SK-N-SH (cell line): ENCODE measurements at regions not wholly inside any gene's neighbourhood (a gene's known extent, or its start where the extent isn't known, plus 50 kb on each side); places are given as distances from the start of the nearest gene placed in this dataset.

Source experiments
- CTCF ChIP-seq: fragments of 200-600 bp; sonication (generic); IDR thresholded peaks from 2 replicates; pipeline ENCODE4 v1.6.1; 2017; ENCODE audit warnings: antibody characterized with exemption, mild to moderate bottlenecking, moderate library complexity
- ELF1 ChIP-seq: IDR thresholded peaks from 2 replicates; pipeline ENCODE4 v1.4.0; 2012
- EZH2phosphoT487 ChIP-seq: fragments of 200-600 bp; sonication (generic); IDR thresholded peaks from 2 replicates; pipeline ENCODE4 v1.6.1; 2017; ENCODE audit warnings: low read depth, mixed run types, mild to moderate bottlenecking, antibody characterized with exemption, moderate library complexity, borderline replicate concordance
- MAX ChIP-seq: IDR thresholded peaks from 2 replicates; pipeline ENCODE4 v1.4.0; 2012; ENCODE audit warnings: low read depth
- NRF1 ChIP-seq: IDR thresholded peaks from 2 replicates; pipeline ENCODE4 v1.6.1; 2012; ENCODE audit warnings: low read depth, mild to moderate bottlenecking, low read length
- PBX3 ChIP-seq: IDR thresholded peaks from 2 replicates; pipeline ENCODE4; 2012
- RAD21 ChIP-seq: IDR thresholded peaks from 2 replicates; pipeline ENCODE4 v1.6.1; 2012; ENCODE audit warnings: mild to moderate bottlenecking, low read length
- RXRA ChIP-seq: IDR thresholded peaks from 2 replicates; pipeline ENCODE4 v1.4.0; 2012; ENCODE audit warnings: low read depth, mild to moderate bottlenecking, borderline replicate concordance
- SIN3A ChIP-seq: IDR thresholded peaks from 2 replicates; pipeline ENCODE4 v1.6.1; 2012; ENCODE audit warnings: low read depth, mild to moderate bottlenecking, low read length, moderate library complexity, borderline replicate concordance
- TCF12 ChIP-seq: IDR thresholded peaks from 2 replicates; pipeline ENCODE4 v1.4.0; 2012
- YY1 ChIP-seq: IDR thresholded peaks from 2 replicates; pipeline ENCODE4 v1.4.0; 2012; ENCODE audit warnings: low read depth, mild to moderate bottlenecking
- TF ChIP-seq, protein P1 (sequence below): IDR thresholded peaks from 2 replicates; pipeline ENCODE4 v1.6.1; 2012; ENCODE audit warnings: mild to moderate bottlenecking, low read depth, low read length, moderate library complexity
- TF ChIP-seq, protein P2 (sequence below): IDR thresholded peaks from 2 replicates; pipeline ENCODE4 v1.4.0; 2012; ENCODE audit warnings: low read depth, borderline replicate concordance

- TF ChIP-seq EZH2phosphoT487 (no peak), ELF1 (no peak), SIN3A (no peak), CTCF (no peak), YY1 (no peak), RXRA (no peak), TCF12 (no peak), PBX3 (no peak), MAX (no peak), RAD21 (no peak), NRF1 (no peak)
- TF ChIP-seq, protein P1, sequence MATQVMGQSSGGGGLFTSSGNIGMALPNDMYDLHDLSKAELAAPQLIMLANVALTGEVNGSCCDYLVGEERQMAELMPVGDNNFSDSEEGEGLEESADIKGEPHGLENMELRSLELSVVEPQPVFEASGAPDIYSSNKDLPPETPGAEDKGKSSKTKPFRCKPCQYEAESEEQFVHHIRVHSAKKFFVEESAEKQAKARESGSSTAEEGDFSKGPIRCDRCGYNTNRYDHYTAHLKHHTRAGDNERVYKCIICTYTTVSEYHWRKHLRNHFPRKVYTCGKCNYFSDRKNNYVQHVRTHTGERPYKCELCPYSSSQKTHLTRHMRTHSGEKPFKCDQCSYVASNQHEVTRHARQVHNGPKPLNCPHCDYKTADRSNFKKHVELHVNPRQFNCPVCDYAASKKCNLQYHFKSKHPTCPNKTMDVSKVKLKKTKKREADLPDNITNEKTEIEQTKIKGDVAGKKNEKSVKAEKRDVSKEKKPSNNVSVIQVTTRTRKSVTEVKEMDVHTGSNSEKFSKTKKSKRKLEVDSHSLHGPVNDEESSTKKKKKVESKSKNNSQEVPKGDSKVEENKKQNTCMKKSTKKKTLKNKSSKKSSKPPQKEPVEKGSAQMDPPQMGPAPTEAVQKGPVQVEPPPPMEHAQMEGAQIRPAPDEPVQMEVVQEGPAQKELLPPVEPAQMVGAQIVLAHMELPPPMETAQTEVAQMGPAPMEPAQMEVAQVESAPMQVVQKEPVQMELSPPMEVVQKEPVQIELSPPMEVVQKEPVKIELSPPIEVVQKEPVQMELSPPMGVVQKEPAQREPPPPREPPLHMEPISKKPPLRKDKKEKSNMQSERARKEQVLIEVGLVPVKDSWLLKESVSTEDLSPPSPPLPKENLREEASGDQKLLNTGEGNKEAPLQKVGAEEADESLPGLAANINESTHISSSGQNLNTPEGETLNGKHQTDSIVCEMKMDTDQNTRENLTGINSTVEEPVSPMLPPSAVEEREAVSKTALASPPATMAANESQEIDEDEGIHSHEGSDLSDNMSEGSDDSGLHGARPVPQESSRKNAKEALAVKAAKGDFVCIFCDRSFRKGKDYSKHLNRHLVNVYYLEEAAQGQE: no peak
- TF ChIP-seq, protein P2, sequence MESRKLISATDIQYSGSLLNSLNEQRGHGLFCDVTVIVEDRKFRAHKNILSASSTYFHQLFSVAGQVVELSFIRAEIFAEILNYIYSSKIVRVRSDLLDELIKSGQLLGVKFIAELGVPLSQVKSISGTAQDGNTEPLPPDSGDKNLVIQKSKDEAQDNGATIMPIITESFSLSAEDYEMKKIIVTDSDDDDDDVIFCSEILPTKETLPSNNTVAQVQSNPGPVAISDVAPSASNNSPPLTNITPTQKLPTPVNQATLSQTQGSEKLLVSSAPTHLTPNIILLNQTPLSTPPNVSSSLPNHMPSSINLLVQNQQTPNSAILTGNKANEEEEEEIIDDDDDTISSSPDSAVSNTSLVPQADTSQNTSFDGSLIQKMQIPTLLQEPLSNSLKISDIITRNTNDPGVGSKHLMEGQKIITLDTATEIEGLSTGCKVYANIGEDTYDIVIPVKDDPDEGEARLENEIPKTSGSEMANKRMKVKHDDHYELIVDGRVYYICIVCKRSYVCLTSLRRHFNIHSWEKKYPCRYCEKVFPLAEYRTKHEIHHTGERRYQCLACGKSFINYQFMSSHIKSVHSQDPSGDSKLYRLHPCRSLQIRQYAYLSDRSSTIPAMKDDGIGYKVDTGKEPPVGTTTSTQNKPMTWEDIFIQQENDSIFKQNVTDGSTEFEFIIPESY: no peak
Observed at GRCh38 chr5:142453932-142454331, 129.1 kb upstream of the SPRY4 start.
